ENCODE measurements at regions not wholly inside any gene's neighbourhood (a gene's known extent, or its start where the extent isn't known, plus 50 kb on each side); places are given as distances from the start of the nearest gene placed in this dataset.

DNA sequence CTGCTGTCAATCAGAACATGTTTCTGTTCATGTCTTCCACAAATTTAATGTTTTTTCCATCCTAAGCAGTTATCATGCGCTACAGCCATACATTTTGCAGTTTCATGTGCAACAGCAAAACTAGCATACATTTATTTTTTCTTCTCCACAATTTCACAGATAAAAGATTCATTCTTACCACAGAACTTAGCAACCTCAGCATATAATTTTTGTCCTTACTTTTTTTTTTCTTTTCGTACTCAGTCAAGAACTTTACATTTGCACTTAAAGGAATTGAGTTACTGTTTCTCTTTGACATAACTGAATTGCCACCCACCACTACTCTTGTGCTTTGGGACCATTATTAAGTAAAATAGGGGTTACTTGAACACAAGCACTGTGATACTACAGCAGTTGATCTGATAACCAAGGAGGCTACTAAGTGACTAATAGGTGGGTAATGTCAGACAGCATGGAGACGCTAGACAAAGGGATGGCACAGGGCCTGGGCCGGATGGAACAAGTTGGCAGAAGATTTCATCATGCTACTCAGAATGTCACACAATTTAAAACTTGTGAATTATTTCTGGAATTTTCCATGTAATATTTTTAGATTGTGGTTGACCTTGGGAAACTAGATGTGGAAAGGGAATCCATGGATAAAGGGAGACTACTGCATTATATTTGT, 50.2 kb upstream of the LHX8 start:
- TF ChIP-seq CTCF (IDR thresholded peaks at IDR 0.05; ENCODE audit: low read depth, low read length) = no peak
- H3K4me3 ChIP-seq (replicated peaks in 1 of 2; ENCODE audit: low read depth in 2 of 2, low read length in 2 of 2) = no peak overlapping the region
- DNase-seq (ENCODE audit: low read depth in 2 of 2) = no peak
